H1 (cell line): ENCODE measurements at regions not wholly inside any gene's neighbourhood (a gene's known extent, or its start where the extent isn't known, plus 50 kb on each side); places are given as distances from the start of the nearest gene placed in this dataset.

Experiments used
- CTCF ChIA-PET: fragments of 300-600 bp; sonication (Branson Sonifier 250); formaldehyde crosslinking; loops from one replicate; lab custom pipeline; 2021; ENCODE audit not compliant: partially characterized antibody; lab: Charles Lee
- POLR2A ChIA-PET: fragments of 300-600 bp; sonication (Branson Sonifier 250); formaldehyde crosslinking; loops from one replicate; lab custom pipeline; 2021; ENCODE audit warnings: inconsistent platforms; ENCODE audit not compliant: partially characterized antibody; lab: Charles Lee
- DNase-seq, 2 experiments: peaks; one replicate each; pipeline versions ENCODE4 v3.0.0 to v3.0.0-alpha.2; 2010 to 2022; ENCODE audit warnings: low spot score in 2 of 2, low read depth in 1 of 2, mixed read lengths in 1 of 2
- FAIRE-seq: peaks from 2 replicates; lab custom pipeline; 2011; peaks lifted over from hg19 to GRCh38; lab: Jason Lieb, UNC
- H2AFZ ChIP-seq: 2 replicates; pipeline ENCODE4 v1.8.1; 2012; ENCODE audit warnings: low read length, inconsistent platforms
- H2AK5ac ChIP-seq: 2 replicates; pipeline ENCODE4 v1.6.1; 2013; ENCODE audit warnings: low read depth, low read length
- H2BK120ac ChIP-seq: replicated peaks from 2 replicates; pipeline ENCODE3; 2013; ENCODE audit warnings: low read depth, low read length, inconsistent platforms
- H2BK12ac ChIP-seq: 2 replicates; pipeline ENCODE4 v1.6.1; 2013; ENCODE audit warnings: low read depth, low read length
- H2BK15ac ChIP-seq: 2 replicates; pipeline ENCODE4 v1.6.1; 2013; ENCODE audit warnings: low read length
- H2BK20ac ChIP-seq: 2 replicates; pipeline ENCODE4 v1.6.1; 2013; ENCODE audit warnings: low read length
- H2BK5ac ChIP-seq: 2 replicates; pipeline ENCODE4 v1.6.1; 2013; ENCODE audit warnings: low read depth, low read length
- H3K14ac ChIP-seq: 2 replicates; pipeline ENCODE4 v1.6.1; 2013; ENCODE audit warnings: inconsistent platforms; ENCODE audit not compliant: insufficient read length
- H3K18ac ChIP-seq: 2 replicates; pipeline ENCODE4 v1.6.1; 2013; ENCODE audit warnings: low read length; ENCODE audit errors: extremely low read depth
- H3K23ac ChIP-seq: 2 replicates; pipeline ENCODE4 v1.6.1; 2013; ENCODE audit warnings: inconsistent platforms; ENCODE audit not compliant: insufficient read length
- H3K23me2 ChIP-seq: 2 replicates; pipeline ENCODE4 v1.6.1; 2013; ENCODE audit warnings: low read depth, low read length
- H3K27ac ChIP-seq: 2 replicates; pipeline ENCODE4 v1.6.1; 2011; ENCODE audit warnings: low read depth, low read length, inconsistent platforms
- H3K27me3 ChIP-seq, 4 experiments: replicated peaks in 1 of 4; 1 replicate in 1 of 4; 2 replicates in 3 of 4; pipeline versions ENCODE4 v1.6.1 to v1.8.1; 2011 to 2013; ENCODE audit warnings: low read length in 3 of 4, mild to moderate bottlenecking in 3 of 4, inconsistent platforms in 2 of 4, mixed read lengths in 2 of 4, moderate library complexity in 1 of 4; ENCODE audit not compliant: control insufficient read depth in 3 of 4, insufficient read depth in 3 of 4; ENCODE audit errors: extremely low read depth in 1 of 4
- H3K36me3 ChIP-seq, 4 experiments: 2 replicates each; pipeline versions ENCODE4 v1.6.1 to v1.8.1; 2011 to 2013; ENCODE audit warnings: mild to moderate bottlenecking in 4 of 4, low read length in 3 of 4, moderate library complexity in 2 of 4, control low read depth in 1 of 4, inconsistent platforms in 1 of 4; ENCODE audit not compliant: insufficient read depth in 4 of 4, control insufficient read depth in 2 of 4
- H3K4ac ChIP-seq: replicated peaks from 2 replicates; pipeline ENCODE3; 2013; ENCODE audit warnings: low read length, low read depth, mixed read lengths, inconsistent platforms; ENCODE audit not compliant: insufficient read length
- H3K4me1 ChIP-seq, 4 experiments: replicated peaks in 1 of 4; 1 replicate in 1 of 4; 2 replicates in 3 of 4; pipeline versions ENCODE4 v1.6.1 to v1.8.1; 2011 to 2013; ENCODE audit warnings: low read length in 3 of 4, inconsistent platforms in 2 of 4, mixed read lengths in 1 of 4; ENCODE audit not compliant: insufficient read depth in 4 of 4, control insufficient read depth in 3 of 4
- H3K4me2 ChIP-seq, 2 experiments: 2 replicates each; pipeline versions ENCODE4 v1.6.1 to v1.8.1; 2011 to 2013; ENCODE audit warnings: low read depth in 2 of 2, low read length in 2 of 2, control low read depth in 1 of 2, inconsistent platforms in 1 of 2, mild to moderate bottlenecking in 1 of 2; ENCODE audit not compliant: insufficient read depth in 1 of 2
- H3K4me3 ChIP-seq, 4 experiments: fragments of 200-600, 300-600 bp in 1 of 4; sonication (generic), shearing (Covaris generic), sonication (Bioruptor Twin) in 1 of 4; 2 replicates each; pipeline versions ENCODE4 v1.5.1 to v1.8.1; 2011 to 2016; ENCODE audit warnings: low read length in 4 of 4, low read depth in 3 of 4, control low read depth in 2 of 4, inconsistent platforms in 2 of 4, mild to moderate bottlenecking in 2 of 4, mixed read lengths in 1 of 4, moderate library complexity in 1 of 4; ENCODE audit not compliant: insufficient read depth in 2 of 4; ENCODE audit errors: extremely low read depth in 1 of 4
- H3K56ac ChIP-seq: replicated peaks from 2 replicates; pipeline ENCODE3; 2013; ENCODE audit warnings: low read depth, mild to moderate bottlenecking, mixed read lengths, low read length, inconsistent platforms; ENCODE audit not compliant: insufficient read length
- H3K79me1 ChIP-seq: 2 replicates; pipeline ENCODE4 v1.6.1; 2013; ENCODE audit warnings: low read depth, low read length, control low read depth
- H3K79me2 ChIP-seq, 2 experiments: 2 replicates each; pipeline versions ENCODE4 v1.6.1 to v1.8.1; 2012 to 2013; ENCODE audit warnings: low read length in 2 of 2, mild to moderate bottlenecking in 2 of 2, inconsistent platforms in 1 of 2; ENCODE audit not compliant: insufficient read depth in 2 of 2, control insufficient read depth in 1 of 2
- H3K9ac ChIP-seq, 4 experiments: replicated peaks in 1 of 4; 1 replicate in 1 of 4; 2 replicates in 3 of 4; pipeline versions ENCODE4 v1.6.1 to v1.8.1; 2011 to 2013; ENCODE audit warnings: low read depth in 3 of 4, low read length in 3 of 4, control low read depth in 2 of 4, mild to moderate bottlenecking in 2 of 4, moderate library complexity in 2 of 4, inconsistent platforms in 1 of 4; ENCODE audit errors: extremely low read depth in 1 of 4
- H3K9me3 ChIP-seq, 2 experiments: 2 replicates each; pipeline versions ENCODE4 v1.6.1 to v1.8.1; 2012 to 2013; ENCODE audit warnings: mild to moderate bottlenecking in 2 of 2, moderate library complexity in 2 of 2, control low read depth in 1 of 2, inconsistent platforms in 1 of 2, low read depth in 1 of 2, low read length in 1 of 2, mixed read lengths in 1 of 2; ENCODE audit not compliant: insufficient read depth in 2 of 2
- H4K20me1 ChIP-seq, 2 experiments: replicated peaks in 1 of 2; 2 replicates each; pipeline versions ENCODE3 to v1.8.1; 2011 to 2013; ENCODE audit warnings: inconsistent platforms in 2 of 2, low read length in 2 of 2, mild to moderate bottlenecking in 1 of 2; ENCODE audit not compliant: insufficient read depth in 2 of 2, control insufficient read depth in 1 of 2
- H4K5ac ChIP-seq: 2 replicates; pipeline ENCODE4 v1.6.1; 2013; ENCODE audit warnings: low read length, low read depth, mixed read lengths, inconsistent platforms; ENCODE audit not compliant: insufficient read length
- H4K8ac ChIP-seq: 2 replicates; pipeline ENCODE4 v1.8.0; 2013; ENCODE audit warnings: mild to moderate bottlenecking, moderate library complexity, low read length, inconsistent platforms; ENCODE audit not compliant: insufficient read depth; ENCODE audit errors: extremely low read depth
- H4K91ac ChIP-seq: replicated peaks from 2 replicates; pipeline ENCODE3; 2013; ENCODE audit warnings: low read length, mixed read lengths, inconsistent platforms; ENCODE audit not compliant: insufficient read length
- EP300 ChIP-seq, 2 experiments: IDR thresholded peaks; 1 replicate in 1 of 2; 2 replicates in 1 of 2; pipeline ENCODE4 v1.6.1; 2011 to 2012; ENCODE audit warnings: low read depth in 2 of 2, low read length in 2 of 2, mild to moderate bottlenecking in 2 of 2, borderline replicate concordance in 1 of 2, inconsistent platforms in 1 of 2, moderate library complexity in 1 of 2
- EZH2 ChIP-seq: fragments of 200-600 bp; sonication (generic); IDR thresholded peaks from 2 replicates; pipeline ENCODE4 v1.7.1; 2012; ENCODE audit warnings: low read depth, mild to moderate bottlenecking, moderate library complexity, low read length, inconsistent platforms; ENCODE audit not compliant: severe bottlenecking
- WGBS, 2 experiments: shearing (Covaris generic) in 1 of 2; methylation state at CpG; one replicate each; pipeline versions ENCODE4 v1.1.6 to v1.1.7; 2013 to 2015; ENCODE audit warnings: low lambda C conversion rate in 2 of 2, mixed read lengths in 2 of 2, inconsistent platforms in 1 of 2, low coverage in 1 of 2, missing lambda C conversion rate in 1 of 2; ENCODE audit not compliant: insufficient replicate concordance in 2 of 2, insufficient coverage in 1 of 2, insufficient read length in 1 of 2; ENCODE audit errors: extremely low coverage in 1 of 2, missing lambda C conversion rate in 1 of 2; 5-methylcytosine and 5-hydroxymethylcytosine counted together

- no peaks in the 10 kb centered on the region for H3K27me3 ChIP-seq
- no peaks in the 10 kb centered on the region for H3K79me1 ChIP-seq
- H2BK12ac ChIP-seq = no peak overlapping the region
- H3K4me3 ChIP-seq = no peak overlapping the region
- FAIRE-seq = no peak
- no peak overlapping the region for H3K18ac ChIP-seq
- no peak overlapping the region for H3K14ac ChIP-seq
- 98% methylated on average over 3 of the region's 3 CpGs; no CpG with 5 or more reads in 1 of the 2 experiments for WGBS, 2 experiments
- no peaks in the 10 kb centered on the region for H4K20me1 ChIP-seq
- DNase-seq = no peak
- H2BK5ac ChIP-seq = no peak overlapping the region
- no peak overlapping the region for H3K9ac ChIP-seq
- no peaks in the 10 kb centered on the region for H3K79me2 ChIP-seq
- no peaks in the 10 kb centered on the region for H3K9me3 ChIP-seq
- H2AFZ ChIP-seq = no peak overlapping the region
- H4K91ac ChIP-seq = no peak overlapping the region
- no peak overlapping the region for H3K4me2 ChIP-seq
- H3K23ac ChIP-seq = no peak overlapping the region
- peaks cover 0 to 2% (median 0%) of the 10 kb centered on the region in 4 experiments; a peak in 1 of 7 replicates for H3K4me1 ChIP-seq
- POLR2A ChIA-PET = no interaction called here
- no peak overlapping the region for H3K4ac ChIP-seq
- no peak overlapping the region for H3K27ac ChIP-seq
- H2BK15ac ChIP-seq = no peak overlapping the region
- H2AK5ac ChIP-seq = no peak overlapping the region
- H4K5ac ChIP-seq = no peak overlapping the region
- TF ChIP-seq EZH2 (no peak), EP300 (IDR thresholded peaks at IDR 0.05; ENCODE audit: borderline replicate concordance in 1 of 2, low read depth in 2 of 2, low read length in 2 of 2) (no peak)
- TF ChIP-seq, all 59 proteins: peak for 0
- CTCF ChIA-PET = no interaction called here
- H2BK20ac ChIP-seq = no peak overlapping the region
- no peaks in the 10 kb centered on the region for H3K36me3 ChIP-seq
- no peaks in the 10 kb centered on the region for H3K23me2 ChIP-seq
- H4K8ac ChIP-seq = no peak overlapping the region
- no peak overlapping the region for H2BK120ac ChIP-seq
- no peak overlapping the region for H3K56ac ChIP-seq
These were observed 83.1 kb upstream of the EGR2 start for GRCh38 chr10:62899311-62899710.
